NCI-H2227 (cell line): ENCODE measurements at regions not wholly inside any gene's neighbourhood (a gene's known extent, or its start where the extent isn't known, plus 50 kb on each side); places are given as distances from the start of the nearest gene placed in this dataset.
"Not testable (repeated sequence)": the region's sequence is repeated elsewhere in the genome, so short reads cannot be mapped to it uniquely, and the experiment has no call there.

ENCODE experiments used
- DNase-seq: peaks from one replicate; lab custom pipeline; 2025; ENCODE audit not compliant: unreplicated experiment; lab: John Stamatoyannopoulos, UW

DNA sequence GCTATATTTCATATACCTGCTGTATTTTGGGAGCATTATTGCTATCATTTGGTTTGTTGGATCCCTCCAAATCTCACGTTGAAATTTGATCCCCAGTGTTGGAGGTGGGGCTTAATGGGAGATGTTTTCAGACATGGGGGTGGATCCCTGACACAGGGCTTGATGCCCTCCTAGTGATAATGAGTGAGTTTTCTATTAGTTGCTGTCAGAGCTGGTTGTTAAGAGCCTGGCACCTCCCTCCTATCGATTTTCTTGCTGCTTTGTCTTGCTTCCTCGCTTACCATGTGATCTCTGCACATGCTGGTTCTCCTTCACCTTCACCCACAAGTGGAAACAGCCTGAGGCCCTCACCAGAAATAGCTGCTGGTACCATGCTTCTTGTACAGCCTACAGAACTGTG, 259.9 kb upstream of the STARD13 start:
- DNase-seq: peak; percentile 30

DNA sequence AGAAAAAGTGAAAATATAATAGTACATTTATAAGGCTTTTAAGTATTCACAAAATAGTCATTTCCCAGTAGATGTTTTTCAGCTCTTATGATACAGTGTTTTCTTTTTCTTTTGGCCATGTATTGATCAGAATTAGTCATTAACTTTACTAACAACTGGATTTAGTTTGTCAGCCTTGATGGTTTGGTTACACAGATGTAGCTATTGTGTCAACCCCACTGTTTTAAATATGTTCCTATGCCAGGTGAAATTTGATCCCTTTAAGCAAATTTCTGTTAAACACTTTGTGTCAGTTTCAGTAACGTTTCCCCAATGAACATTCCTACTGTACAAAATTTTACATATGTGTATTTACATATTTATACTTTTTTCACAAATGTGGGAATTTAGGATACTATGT, 261.5 kb upstream of the STARD13 start:
- DNase-seq: no peak

DNA sequence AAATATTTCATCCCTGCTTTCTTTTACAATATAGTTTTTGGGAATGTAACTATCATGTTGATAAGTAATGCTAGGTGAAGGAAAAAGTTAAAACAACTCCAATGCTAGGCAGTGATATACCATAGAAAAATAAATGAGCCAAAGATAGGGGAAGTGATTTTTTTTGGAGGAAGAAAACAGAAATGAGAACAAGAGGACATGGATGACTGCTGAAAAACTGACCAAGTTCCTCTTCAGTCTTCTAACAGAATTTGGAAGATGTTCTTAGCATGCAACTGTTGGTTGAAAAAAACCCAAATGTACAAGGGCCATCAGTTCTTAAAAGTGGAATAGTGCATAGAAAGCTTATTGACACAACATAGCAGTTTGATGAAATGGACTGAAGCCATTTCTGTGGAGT, 262.5 kb upstream of the STARD13 start:
- no peak for DNase-seq

DNA sequence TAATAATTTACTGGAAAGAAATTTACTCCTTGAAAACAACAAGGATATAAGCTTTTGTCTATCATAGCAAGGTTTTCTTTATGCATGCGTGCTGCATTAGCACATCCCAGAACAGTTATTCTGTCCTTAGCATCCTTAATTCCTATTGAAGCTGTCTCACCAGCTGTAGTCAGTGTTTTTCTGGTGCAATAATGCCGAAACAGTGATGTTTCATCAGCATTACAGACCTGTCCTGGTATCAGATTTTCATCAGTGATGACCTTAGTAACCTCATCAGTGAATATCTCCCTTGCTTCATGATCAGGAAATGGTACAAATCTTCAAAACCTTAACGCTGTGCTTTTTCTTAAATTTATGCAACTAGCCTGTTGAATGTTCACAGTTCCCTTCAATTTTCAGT, 264.7 kb upstream of the STARD13 start:
- DNase-seq: no peak

DNA sequence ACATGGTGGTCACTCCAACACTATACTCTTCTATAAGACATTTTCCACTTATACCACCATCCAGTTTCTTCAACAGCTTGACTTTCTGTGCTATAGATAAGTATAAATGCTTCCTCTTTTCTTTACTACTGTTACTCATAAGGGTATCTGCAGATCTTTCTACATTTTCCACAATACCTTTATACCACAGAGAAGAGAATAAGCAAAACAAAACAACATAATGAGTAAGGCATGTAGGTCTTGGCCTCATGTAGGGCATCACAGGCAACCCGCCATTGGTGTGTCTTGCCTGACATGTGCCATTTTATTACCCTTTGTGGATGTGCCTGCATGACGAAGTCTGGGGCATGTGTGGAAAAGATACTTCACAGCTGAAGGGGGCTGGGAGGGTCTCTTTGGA, 265.3 kb upstream of the STARD13 start:
- DNase-seq: no peak

DNA sequence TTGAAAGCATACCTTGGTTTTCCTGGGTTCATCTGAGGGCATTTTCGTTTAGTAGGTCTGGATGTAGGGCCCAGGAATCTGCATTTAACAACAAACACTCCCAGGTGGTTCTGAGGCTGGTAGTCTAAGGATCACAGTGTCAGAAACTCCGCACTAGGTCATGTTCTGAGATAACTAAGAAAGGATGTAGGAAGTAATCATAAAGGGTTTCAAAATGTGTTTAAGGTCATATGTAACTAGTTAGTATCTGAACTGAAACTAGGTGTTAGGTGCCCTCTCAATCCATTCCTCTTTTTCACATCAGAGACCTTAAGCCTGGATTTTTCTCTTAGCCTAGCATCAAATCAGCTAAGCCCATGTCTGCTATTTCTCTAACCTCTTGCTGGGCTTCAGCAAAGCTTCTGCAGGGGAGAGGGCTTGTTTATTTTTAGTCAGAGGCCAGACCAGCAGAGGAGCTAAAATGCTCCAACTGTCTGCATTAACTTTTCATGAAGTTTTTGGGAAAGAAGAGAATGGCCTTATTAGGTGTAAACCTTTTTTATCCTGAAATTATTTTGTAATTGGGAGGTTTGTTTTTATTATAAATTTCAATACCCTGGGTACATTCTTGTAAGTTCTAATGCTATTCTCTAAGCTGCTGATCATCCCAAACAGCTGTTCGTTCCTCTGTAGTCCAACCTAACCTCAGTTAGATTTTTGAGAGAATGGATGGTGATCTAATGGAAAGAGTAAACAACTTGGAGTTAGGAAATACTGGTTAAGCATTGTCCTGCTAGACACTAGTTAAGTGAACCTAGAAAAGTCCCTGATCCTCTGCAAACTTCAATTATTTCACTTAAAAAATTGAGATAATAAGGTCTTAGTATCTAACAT, 262.8 kb upstream of the RFC3 start:
- no peak for DNase-seq

DNA sequence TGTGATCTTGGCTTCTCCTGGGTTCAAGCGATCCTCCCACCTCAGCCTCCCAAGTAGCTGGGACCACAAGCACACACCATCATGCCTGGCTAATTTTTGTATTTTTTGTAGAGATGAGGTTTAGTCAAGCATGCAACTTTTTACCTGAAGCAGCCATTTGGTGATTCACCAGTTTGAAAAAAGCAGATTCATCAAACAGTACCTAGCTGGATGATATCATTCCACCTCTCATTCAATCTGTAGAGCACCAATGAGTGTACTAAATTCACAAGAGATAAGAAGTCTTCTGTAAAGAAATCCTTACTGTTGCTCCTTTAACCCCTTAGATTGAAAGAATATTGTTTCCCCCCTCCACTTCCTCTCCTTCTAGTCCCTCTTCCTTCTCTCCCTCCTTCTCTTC, 261.1 kb upstream of the RFC3 start:
- no peak for DNase-seq

DNA sequence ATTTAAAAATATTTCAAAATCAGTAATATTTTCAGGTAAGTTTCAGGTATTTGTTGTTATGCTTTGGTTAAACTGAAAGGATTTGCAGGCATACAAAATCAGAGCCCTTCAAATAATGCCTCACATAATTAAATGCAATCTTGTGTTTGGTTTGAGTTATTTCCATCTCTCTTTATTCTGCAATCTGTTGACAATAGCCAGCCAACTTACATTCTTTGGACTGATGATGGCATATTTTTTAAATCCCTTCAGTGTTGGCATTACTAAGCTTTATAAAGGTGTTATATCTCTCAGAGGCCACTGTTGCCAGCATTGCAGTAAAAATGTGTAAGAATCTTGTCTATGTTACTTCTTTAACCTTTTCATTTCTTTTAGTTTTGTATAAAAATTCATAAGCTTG, 257.2 kb upstream of the RFC3 start:
- no peak for DNase-seq

DNA sequence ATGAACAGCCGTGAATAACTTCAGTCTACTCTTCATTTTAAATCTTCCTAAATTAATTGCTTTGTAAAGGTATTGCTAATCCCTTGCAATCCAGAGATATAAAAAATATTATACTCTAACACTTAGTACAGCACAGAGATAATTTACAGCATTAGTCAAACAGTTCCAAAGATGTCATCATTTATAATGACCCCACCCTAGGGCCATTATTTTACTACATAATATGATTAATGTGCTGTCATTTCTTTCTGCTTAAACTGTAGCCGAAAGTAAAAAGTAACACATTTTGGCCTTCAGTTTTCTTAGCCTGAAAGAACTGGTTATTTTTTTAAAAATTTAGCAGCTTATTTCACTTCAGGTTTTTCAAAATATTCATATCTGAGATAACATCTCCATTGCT, 256.3 kb upstream of the RFC3 start:
- no peak for DNase-seq

DNA sequence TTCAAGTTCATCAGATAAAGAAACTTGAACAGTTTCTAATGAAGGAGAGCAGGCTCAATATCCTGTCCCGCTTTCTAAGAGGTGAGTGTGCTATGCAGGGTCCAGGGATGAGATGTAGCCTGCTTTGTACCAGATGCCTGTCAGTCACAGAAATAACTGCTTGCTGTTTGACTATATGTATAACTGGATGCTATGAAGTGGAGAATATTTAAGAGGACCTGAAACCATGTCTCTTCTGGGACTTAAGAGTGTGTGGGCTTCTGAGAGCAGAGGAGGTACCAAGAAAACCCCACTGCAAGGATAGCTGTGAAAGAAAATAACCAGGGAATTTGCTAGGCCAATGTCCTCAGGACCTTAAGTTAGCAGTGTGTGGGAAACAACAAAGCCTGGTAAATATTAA, 246.3 kb upstream of the RFC3 start:
- DNase-seq: no peak

DNA sequence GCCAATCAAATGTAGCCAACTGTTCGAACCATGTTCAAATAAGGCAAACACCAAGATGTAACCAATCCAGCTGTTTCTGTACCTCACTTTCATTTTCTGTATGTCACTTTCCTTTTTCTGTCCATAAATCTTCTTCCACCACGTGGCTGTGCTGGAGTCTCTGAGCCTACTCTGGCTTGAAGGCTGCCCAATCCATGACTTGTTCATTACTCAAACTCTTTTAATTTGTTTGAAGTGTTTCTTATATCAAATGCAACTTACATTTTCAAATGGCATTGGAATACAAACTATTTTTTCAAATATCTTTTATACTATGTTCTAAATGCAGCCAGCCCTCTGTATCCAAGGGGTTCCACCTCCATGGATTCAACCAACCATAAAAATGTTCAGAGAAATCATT, 245.6 kb upstream of the RFC3 start:
- DNase-seq: not testable (repeated sequence)

DNA sequence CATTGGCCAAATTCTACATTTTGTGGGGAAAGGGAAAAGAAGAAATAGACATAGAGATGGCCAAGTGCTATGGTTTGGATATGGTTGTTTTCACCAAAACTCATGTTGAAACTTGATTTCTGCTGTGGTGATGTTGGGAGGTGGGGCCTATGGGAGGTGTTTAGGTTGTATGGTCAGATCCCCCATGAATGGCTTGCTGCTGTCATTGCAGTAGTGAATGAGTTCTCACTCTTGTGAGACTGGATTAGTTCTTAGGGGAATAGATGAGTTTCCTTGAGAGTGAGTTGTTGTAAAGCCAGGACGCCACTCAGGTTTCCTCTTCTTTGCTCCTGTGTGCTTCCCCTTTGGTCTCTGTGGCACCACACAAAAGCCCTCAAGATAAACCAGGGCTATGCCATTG, 242.6 kb upstream of the RFC3 start:
- no peak for DNase-seq

DNA sequence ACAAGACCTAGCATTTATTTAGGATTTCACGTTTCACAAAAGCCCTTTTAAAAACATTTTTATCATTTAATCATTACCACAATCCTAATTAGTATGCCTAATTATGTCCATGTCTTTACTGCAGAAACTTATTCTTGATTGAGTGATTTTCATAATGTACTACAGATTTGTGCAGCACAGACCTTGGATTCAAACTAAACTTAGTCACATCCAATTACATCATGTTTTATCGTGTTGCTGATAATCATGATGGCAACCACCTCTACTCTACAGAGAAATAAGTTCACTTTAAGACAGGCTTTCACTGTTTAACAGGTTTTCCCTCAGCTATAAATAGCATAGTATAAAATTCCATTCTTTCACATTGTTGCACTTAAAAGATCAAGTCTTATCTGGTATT, 240.9 kb upstream of the RFC3 start:
- DNase-seq: no peak

DNA sequence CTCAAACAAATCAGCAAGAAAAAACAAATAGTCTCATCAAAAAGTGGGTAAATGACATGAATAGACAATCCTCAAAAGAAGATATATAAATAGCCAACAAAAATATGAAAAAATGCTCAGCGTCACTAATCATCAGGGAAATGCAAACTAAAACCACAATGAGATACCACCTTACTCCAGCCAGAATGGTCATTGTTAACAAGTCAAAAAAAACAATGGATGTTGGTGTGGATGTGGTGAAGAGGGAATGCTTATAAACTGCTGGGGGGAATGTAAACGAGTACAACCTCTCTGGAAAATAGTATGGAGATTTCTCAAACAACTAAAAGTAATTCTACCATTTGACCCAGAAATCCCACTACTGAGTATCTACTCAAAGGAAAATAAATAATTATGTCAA, 239.2 kb upstream of the RFC3 start:
- DNase-seq: no peak

DNA sequence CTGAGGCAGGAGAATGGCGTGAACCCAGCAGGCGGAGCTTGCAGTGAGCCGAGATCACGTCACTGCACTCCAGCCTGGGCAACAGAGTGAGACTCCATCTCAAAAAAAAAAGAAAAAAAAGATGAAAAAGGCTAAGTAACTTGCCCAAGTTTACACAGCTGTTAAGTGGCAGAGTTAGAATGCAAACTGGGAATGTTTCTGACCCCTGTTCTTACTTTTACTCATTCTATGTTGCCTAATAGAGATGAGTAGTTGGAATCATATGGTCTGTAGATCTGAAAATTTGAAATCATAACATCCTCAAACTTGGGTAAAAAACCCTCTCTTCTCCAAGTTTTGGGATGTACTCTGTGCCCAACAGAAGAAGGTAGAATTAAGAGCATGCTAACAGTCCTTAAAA, 235.8 kb upstream of the RFC3 start:
- no peak for DNase-seq

DNA sequence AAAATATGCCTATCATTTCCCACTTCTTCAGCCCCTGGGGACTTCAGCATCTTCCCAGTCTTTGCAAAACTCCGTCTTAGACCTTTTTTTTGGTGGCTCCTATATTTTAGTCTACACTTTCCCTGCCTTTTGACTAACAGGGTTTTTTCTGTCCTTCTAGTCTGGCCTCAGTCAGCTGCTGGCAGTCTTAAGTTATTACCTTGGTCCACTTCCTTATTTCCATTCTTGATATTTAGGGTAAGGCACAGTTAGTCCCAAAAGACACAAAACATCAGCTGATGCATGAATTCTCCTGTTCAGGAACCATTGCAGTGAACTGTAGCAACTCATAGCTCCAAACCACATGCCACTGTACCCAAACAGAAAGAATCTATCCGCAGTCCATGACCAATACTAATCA, 234.6 kb upstream of the RFC3 start:
- DNase-seq: no peak

DNA sequence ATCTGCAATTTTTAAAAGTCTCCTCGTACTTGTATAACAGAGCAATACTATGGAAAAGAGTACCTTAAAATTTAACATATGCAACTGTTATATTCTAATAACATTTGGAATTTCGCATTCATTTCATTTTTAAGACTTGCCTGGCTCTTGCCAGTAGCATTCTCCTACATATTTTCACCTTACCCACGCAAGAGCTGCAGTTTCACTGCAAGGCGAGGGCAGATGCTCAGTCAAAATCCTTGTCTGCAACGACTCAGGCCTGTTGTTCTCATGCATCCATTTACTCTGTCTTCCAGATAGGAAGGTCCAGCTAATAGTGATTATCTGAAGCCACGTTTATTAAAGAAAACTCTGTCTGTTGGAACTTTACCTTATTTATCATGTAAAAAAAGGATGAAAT, 227.0 kb upstream of the RFC3 start:
- no peak for DNase-seq

DNA sequence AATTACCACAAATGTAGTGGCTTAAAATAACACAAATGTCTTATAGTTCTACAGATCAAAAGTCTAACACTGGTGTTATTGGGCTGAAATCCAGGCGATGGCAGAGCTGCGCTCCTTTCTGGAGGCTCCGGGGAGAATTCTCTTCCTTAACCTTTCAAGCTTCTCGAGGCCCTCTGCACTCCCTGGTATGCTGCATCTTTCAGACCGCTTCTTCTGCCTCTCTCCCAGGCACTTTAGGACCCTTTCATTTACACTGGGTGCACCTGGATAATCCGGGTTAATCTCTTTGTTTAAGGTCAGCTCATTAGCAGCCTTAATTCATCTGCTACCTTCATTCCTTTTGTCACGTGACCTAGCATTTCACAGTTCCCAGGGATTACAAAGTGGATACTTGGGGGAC, 211.3 kb upstream of the RFC3 start:
- peak; percentile 1 for DNase-seq

DNA sequence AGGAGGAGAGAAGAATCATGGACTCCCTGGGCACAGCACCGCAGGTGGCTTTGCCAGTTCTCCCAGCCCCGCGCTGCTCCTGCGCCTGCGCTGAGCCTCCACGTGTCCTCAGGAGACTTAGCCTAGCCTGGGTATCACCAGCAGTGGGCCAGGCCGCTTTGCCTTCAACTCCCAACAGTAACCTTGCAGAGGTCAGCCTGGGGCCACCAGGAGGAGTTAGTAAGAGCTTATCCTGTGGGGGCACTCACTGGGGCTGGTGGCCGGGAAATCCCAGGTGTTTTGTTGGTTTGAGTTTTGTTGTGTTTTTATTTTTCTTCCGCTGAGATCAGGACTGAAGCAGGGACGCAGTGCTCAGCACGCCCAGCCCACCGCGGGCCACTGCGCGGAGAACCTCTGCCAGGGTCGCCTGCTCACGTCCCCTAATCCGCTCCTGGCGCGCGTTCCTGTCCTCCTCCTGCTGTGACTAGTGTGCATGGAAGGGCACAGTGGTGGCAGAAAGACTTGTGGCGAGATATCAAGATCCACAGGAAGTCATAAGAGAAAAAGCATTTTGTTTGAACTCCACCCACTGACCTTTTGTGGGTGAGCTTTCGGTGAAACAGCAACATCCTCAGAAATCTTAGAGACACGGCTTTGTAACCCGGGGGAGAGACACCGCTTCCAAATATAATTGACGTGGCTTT, 207.4 kb upstream of the RFC3 start:
- no peak for DNase-seq

DNA sequence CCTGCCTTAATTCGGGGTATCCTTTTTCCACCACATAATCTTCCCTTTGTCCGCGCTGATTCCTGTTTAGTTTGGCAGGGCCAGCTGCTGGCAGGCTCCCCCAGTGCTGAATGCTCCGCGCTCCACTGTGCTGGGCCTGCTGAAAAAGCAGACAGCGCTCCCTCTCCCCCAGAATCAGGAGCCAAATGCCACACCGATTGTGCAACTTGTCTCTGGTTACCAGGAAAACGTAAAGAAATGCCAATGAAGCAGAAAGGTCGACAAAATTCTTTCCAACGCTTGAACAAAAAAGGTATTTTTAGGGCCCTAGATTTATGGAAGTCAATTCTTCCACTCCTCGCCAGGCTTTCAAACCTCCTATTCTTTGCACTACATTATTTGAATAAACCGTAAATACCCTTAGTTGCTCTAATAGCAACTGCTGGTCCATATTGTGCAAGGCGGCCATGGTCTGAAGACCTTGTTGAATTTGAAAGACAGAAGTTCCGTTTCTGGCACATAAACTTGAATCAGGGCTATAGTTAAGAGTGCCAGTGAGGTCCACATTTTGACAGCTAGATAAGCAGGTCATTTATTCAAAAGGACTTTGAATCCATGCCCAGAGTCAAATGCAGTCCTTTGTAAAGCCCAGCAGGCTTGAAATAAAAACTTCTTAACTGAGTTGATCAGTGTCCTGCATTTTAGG, 206.7 kb upstream of the RFC3 start:
- DNase-seq: no peak

DNA sequence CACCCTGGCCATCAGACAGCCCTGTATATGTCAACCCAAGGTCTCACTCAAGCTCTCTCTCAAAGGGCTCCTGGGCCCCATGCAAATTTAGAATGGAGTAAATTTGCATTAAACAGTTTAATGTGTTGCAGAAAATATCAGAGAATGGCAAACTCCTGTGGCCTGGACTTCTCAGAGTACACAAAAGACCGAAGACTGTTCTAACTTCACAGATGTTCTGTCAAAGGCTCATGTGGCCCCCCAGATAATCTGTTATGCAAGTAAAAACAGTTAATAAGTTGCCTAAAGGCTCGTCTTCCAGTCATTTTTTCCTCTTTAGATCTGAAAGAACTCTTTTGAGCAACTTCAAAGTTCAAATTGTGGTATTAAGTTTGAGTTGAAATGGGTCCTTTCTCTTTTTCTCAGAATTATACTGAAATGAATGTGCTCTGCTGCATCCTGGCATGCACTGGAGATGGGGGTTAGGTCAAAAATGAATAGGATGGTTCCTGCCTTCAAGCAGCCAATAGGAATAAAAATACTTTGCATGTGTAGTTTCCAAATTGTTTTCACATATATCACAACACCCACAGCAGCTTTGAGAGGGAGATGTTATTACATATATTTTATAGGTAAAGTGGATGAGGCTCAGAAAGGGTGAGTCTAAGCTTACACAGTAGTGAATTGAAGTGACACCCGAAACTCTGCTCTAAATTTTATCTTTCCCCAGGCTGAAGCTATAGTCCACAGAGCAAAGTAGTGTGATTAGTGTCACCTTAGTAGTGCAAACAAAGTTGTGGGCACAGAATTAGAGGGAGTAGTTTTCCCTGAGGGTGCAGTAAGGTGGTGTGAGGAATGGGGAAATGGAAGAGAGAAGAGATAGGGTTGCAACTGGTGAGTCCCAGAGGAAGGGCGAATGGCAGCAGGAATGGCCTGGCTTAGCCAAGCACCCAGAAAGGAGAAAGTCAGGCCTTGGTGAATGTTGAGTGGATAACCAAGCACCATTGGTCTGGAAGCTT, 205.0 kb upstream of the RFC3 start:
- DNase-seq: no peak
